ENCODE measurements at regions not wholly inside any gene's neighbourhood (a gene's known extent, or its start where the extent isn't known, plus 50 kb on each side); places are given as distances from the start of the nearest gene placed in this dataset.

- no peak for TF ChIP-seq POLR2A (IDR thresholded peaks at IDR 0.05)
- no peak for TF ChIP-seq CTCF (IDR thresholded peaks at IDR 0.05)
- H3K27ac ChIP-seq: no peak overlapping the region
- WGBS, 2 donors: 83 to 85% methylated on average over 4 of the region's 4 CpGs
- H3K36me3 ChIP-seq: no peaks in the 10 kb centered on the region
- no peak overlapping the region for H3K4me3 ChIP-seq
- H3K27me3 ChIP-seq: no peaks in the 10 kb centered on the region
- no peaks in the 10 kb centered on the region for H3K4me1 ChIP-seq
- intact Hi-C loops (cut with DNase I): no loop called here
- H3K9me3 ChIP-seq: no peaks in the 10 kb centered on the region
- DNase-seq: no peak
These were observed 157.0 kb upstream of the RMST start for GRCh38 chr12:97305651-97306050.

- H3K36me3 ChIP-seq: no peaks in the 10 kb centered on the region
- no peaks in the 10 kb centered on the region for H3K27me3 ChIP-seq
- no peaks in the 10 kb centered on the region for H3K4me1 ChIP-seq
- DNase-seq: no peak
- no peak overlapping the region for H3K27ac ChIP-seq
- H3K9me3 ChIP-seq: no peaks in the 10 kb centered on the region
- TF ChIP-seq POLR2A (IDR thresholded peaks at IDR 0.05) (no peak), CTCF (IDR thresholded peaks at IDR 0.05) (no peak)
- 35 to 42% methylated on average over 3 of the region's 3 CpGs for WGBS, 2 donors
- intact Hi-C loops (cut with DNase I): no loop called here
- H3K4me3 ChIP-seq: no peak overlapping the region
These were observed 156.5 kb upstream of the RMST start for GRCh38 chr12:97306147-97306546.

GRCh38 chr12:97308576-97309198 lies 153.9 kb upstream of the RMST start:
- H3K4me1 ChIP-seq: no peaks in the 10 kb centered on the region
- H3K27ac ChIP-seq: no peak overlapping the region
- 0 to 8% methylated on average over 1 of the region's 1 CpG for WGBS, 2 donors
- no peak overlapping the region for H3K4me3 ChIP-seq
- no peaks in the 10 kb centered on the region for H3K9me3 ChIP-seq
- H3K36me3 ChIP-seq: no peaks in the 10 kb centered on the region
- intact Hi-C loops (cut with DNase I): no loop called here
- peaks cover 0 to 3% (median 0%) of the 10 kb centered on the region in 4 donors for H3K27me3 ChIP-seq
- DNase-seq: no peak
- TF ChIP-seq CTCF (IDR thresholded peaks at IDR 0.05): peak; percentile 30 to 75 (median 59)
- no peak for TF ChIP-seq POLR2A (IDR thresholded peaks at IDR 0.05)

- H3K4me1 ChIP-seq: no peaks in the 10 kb centered on the region
- no peak for DNase-seq
- intact Hi-C loops (cut with DNase I): loop anchor here (10.0 kb wide), 1 partner anchor 735 kb away; no protein-coding TSS in a partner anchor
- no peak overlapping the region for H3K27ac ChIP-seq
- H3K9me3 ChIP-seq: no peaks in the 10 kb centered on the region
- H3K27me3 ChIP-seq: peaks cover 0 to 3% (median 0%) of the 10 kb centered on the region in 4 donors
- WGBS, 2 donors: 60 to 73% methylated on average over 5 of the region's 5 CpGs
- H3K4me3 ChIP-seq: no peak overlapping the region
- H3K36me3 ChIP-seq: no peaks in the 10 kb centered on the region
- TF ChIP-seq CTCF (IDR thresholded peaks at IDR 0.05): no peak
- no peak for TF ChIP-seq POLR2A (IDR thresholded peaks at IDR 0.05)
These were observed 152.7 kb upstream of the RMST start for GRCh38 chr12:97309921-97310320.

GRCh38 chr12:97312570-97313135 lies 150.0 kb upstream of the RMST start:
- DNase-seq: no peak
- H3K4me1 ChIP-seq: no peaks in the 10 kb centered on the region
- no peak for TF ChIP-seq POLR2A (IDR thresholded peaks at IDR 0.05)
- no peak for TF ChIP-seq CTCF (IDR thresholded peaks at IDR 0.05)
- no peaks in the 10 kb centered on the region for H3K36me3 ChIP-seq
- H3K27ac ChIP-seq: no peak overlapping the region
- H3K9me3 ChIP-seq: no peaks in the 10 kb centered on the region
- intact Hi-C loops (cut with DNase I): loop anchor here (10.0 kb wide), 1 partner anchor 738 kb away; no protein-coding TSS in a partner anchor
- no peak overlapping the region for H3K4me3 ChIP-seq
- WGBS, 2 donors: 71 to 75% methylated on average over 3 of the region's 3 CpGs
- H3K27me3 ChIP-seq: peaks cover 0 to 3% (median 0%) of the 10 kb centered on the region in 4 donors

Measured in esophagus squamous epithelium (tissue), 5 donors.